Astrocyte (in vitro differentiated cells and primary cell): ENCODE measurements at regions not wholly inside any gene's neighbourhood (a gene's known extent, or its start where the extent isn't known, plus 50 kb on each side); places are given as distances from the start of the nearest gene placed in this dataset.

Experiments used
- EZH2 ChIP-seq: IDR thresholded peaks from 2 replicates; pipeline ENCODE4 v1.6.1; 2012; ENCODE audit warnings: mild to moderate bottlenecking, low read length, inconsistent platforms; ENCODE audit not compliant: insufficient read depth
- TF ChIP-seq, protein P1 (sequence below): IDR thresholded peaks from 2 replicates; pipeline ENCODE4 v1.5.1; 2011; ENCODE audit warnings: low read depth, mild to moderate bottlenecking, inconsistent platforms, low read length, moderate library complexity; ENCODE audit not compliant: insufficient read depth

DNA sequence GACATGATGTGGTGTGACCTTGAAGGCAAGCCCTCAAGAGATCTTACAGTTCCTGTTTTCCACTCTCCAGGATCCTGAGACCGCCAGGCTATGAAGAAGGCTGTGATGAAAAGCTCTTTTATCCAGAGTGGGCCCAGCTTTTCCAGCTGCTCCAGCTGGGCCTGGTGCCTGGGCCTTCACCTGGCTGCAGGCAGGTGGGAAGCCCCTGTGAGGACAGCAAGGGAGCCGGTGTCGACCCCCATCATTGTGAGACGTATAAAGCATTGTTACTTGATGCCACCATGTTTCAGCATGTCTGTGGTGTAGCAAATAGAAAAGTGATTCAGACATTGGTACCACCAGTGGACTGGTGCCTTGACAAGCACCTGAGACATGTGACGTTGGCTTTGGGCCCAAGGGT, 190.2 kb downstream of the KIF26A start:
- TF ChIP-seq, protein P1, sequence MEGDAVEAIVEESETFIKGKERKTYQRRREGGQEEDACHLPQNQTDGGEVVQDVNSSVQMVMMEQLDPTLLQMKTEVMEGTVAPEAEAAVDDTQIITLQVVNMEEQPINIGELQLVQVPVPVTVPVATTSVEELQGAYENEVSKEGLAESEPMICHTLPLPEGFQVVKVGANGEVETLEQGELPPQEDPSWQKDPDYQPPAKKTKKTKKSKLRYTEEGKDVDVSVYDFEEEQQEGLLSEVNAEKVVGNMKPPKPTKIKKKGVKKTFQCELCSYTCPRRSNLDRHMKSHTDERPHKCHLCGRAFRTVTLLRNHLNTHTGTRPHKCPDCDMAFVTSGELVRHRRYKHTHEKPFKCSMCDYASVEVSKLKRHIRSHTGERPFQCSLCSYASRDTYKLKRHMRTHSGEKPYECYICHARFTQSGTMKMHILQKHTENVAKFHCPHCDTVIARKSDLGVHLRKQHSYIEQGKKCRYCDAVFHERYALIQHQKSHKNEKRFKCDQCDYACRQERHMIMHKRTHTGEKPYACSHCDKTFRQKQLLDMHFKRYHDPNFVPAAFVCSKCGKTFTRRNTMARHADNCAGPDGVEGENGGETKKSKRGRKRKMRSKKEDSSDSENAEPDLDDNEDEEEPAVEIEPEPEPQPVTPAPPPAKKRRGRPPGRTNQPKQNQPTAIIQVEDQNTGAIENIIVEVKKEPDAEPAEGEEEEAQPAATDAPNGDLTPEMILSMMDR, result no peak
- TF ChIP-seq EZH2, result no peak
